Smooth muscle cell (in vitro differentiated cells): ENCODE measurements at regions not wholly inside any gene's neighbourhood (a gene's known extent, or its start where the extent isn't known, plus 50 kb on each side); places are given as distances from the start of the nearest gene placed in this dataset.

Experiments used
- DNase-seq: peaks from one replicate; lab custom pipeline; 2025; ENCODE audit not compliant: unreplicated experiment; lab: John Stamatoyannopoulos, UW
- H2AFZ ChIP-seq: fragments of 200-600 bp; sonication (generic); 2 replicates; pipeline ENCODE4 v1.6.0; 2016; ENCODE audit warnings: antibody characterized with exemption, low read depth, mild to moderate bottlenecking
- H3F3A ChIP-seq: fragments of 200-600 bp; sonication (generic); 2 replicates; pipeline ENCODE4 v1.6.0; 2017; ENCODE audit warnings: antibody characterized with exemption, low read depth
- H3K27ac ChIP-seq: fragments of 200-600 bp; sonication (generic); 2 replicates; pipeline ENCODE4 v1.5.1; 2016; ENCODE audit warnings: low read depth, mild to moderate bottlenecking
- H3K27me3 ChIP-seq: fragments of 200-600 bp; sonication (generic); 2 replicates; pipeline ENCODE4 v1.6.1; 2016; ENCODE audit warnings: low read depth, mild to moderate bottlenecking
- H3K36me3 ChIP-seq: fragments of 200-600 bp; sonication (generic); 2 replicates; pipeline ENCODE4 v1.5.1; 2016; ENCODE audit warnings: low read depth
- H3K4me1 ChIP-seq: fragments of 200-600 bp; sonication (generic); 2 replicates; pipeline ENCODE4 v1.5.1; 2016; ENCODE audit warnings: low read depth
- H3K4me2 ChIP-seq: fragments of 200-600 bp; sonication (generic); 2 replicates; pipeline ENCODE4 v1.6.0; 2016; ENCODE audit warnings: mild to moderate bottlenecking
- H3K4me3 ChIP-seq: fragments of 200-600 bp; sonication (generic); 2 replicates; pipeline ENCODE4 v1.5.1; 2016; ENCODE audit warnings: mild to moderate bottlenecking
- H3K79me2 ChIP-seq: fragments of 200-600 bp; sonication (generic); 2 replicates; pipeline ENCODE4 v1.6.0; 2016; ENCODE audit warnings: low read depth, mild to moderate bottlenecking
- H3K9ac ChIP-seq: fragments of 200-600 bp; sonication (generic); 2 replicates; pipeline ENCODE4 v1.6.0; 2016; ENCODE audit warnings: low read depth
- H3K9me3 ChIP-seq: fragments of 200-600 bp; sonication (generic); replicated peaks from 2 replicates; pipeline ENCODE4 v1.5.1; 2016; ENCODE audit warnings: low read depth
- H4K20me1 ChIP-seq: fragments of 200-600 bp; sonication (generic); 2 replicates; pipeline ENCODE4 v1.6.0; 2016; ENCODE audit warnings: low read depth
- CTCF ChIP-seq: fragments of 200-600 bp; sonication (generic); IDR thresholded peaks from 2 replicates; pipeline ENCODE4 v1.5.1; 2017; ENCODE audit warnings: borderline replicate concordance, mild to moderate bottlenecking, antibody characterized with exemption; ENCODE audit not compliant: insufficient read depth, poor library complexity, severe bottlenecking
- WGBS: methylation state at CpG from one replicate; pipeline ENCODE4 v1.1.7; 2016; ENCODE audit warnings: low lambda C conversion rate; 5-methylcytosine and 5-hydroxymethylcytosine counted together

- H3K4me2 ChIP-seq, result no peak overlapping the region
- no peak for DNase-seq
- H3K79me2 ChIP-seq, result no peaks in the 10 kb centered on the region
- no peaks in the 10 kb centered on the region for H3K9me3 ChIP-seq
- H3K4me1 ChIP-seq, result no peaks in the 10 kb centered on the region
- WGBS, result 90% methylated on average over 3 of the region's 3 CpGs
- H3F3A ChIP-seq, result no peaks in the 10 kb centered on the region
- H3K9ac ChIP-seq, result no peak overlapping the region
- no peaks in the 10 kb centered on the region for H4K20me1 ChIP-seq
- no peak overlapping the region for H3K4me3 ChIP-seq
- no peak overlapping the region for H3K27ac ChIP-seq
- peaks cover 4% of the 10 kb centered on the region for H3K36me3 ChIP-seq
- no peaks in the 10 kb centered on the region for H3K27me3 ChIP-seq
- no peak for TF ChIP-seq CTCF
- no peak overlapping the region for H2AFZ ChIP-seq
These were observed 685.2 kb upstream of the NCAM2 start for GRCh38 chr21:20313013-20313412.

- Histone ChIP-seq H2AFZ (no peak overlapping the region), H3K4me2 (no peak overlapping the region), H3K4me3 (no peak overlapping the region), H3K4me1 (no peaks in the 10 kb centered on the region), H4K20me1 (no peaks in the 10 kb centered on the region), H3K79me2 (no peaks in the 10 kb centered on the region), H3K9me3 (no peaks in the 10 kb centered on the region), H3K27me3 (no peaks in the 10 kb centered on the region), H3K27ac (no peak overlapping the region), H3K9ac (no peak overlapping the region), H3F3A (no peaks in the 10 kb centered on the region), H3K36me3 (peaks cover 4% of the 10 kb centered on the region)
- no peak for TF ChIP-seq CTCF
- 93% methylated on average over 1 of the region's 1 CpG for WGBS
- DNase-seq, result no peak
These were observed 683.2 kb upstream of the NCAM2 start for GRCh38 chr21:20315042-20315441.

GRCh38 chr21:20329636-20330035 lies 668.6 kb upstream of the NCAM2 start:
- H3K79me2 ChIP-seq, result no peaks in the 10 kb centered on the region
- WGBS, result 92% methylated on average over 6 of the region's 6 CpGs
- no peaks in the 10 kb centered on the region for H4K20me1 ChIP-seq
- H3K9me3 ChIP-seq, result no peaks in the 10 kb centered on the region
- no peak for DNase-seq
- H3K36me3 ChIP-seq, result no peaks in the 10 kb centered on the region
- H3K27ac ChIP-seq, result no peak overlapping the region
- no peak for TF ChIP-seq CTCF
- H3K4me3 ChIP-seq, result no peak overlapping the region
- no peak overlapping the region for H2AFZ ChIP-seq
- no peak overlapping the region for H3K4me2 ChIP-seq
- H3K4me1 ChIP-seq, result no peaks in the 10 kb centered on the region
- no peak overlapping the region for H3K9ac ChIP-seq
- no peaks in the 10 kb centered on the region for H3F3A ChIP-seq
- H3K27me3 ChIP-seq, result no peaks in the 10 kb centered on the region

- Histone ChIP-seq H4K20me1 (no peaks in the 10 kb centered on the region), H3K79me2 (no peaks in the 10 kb centered on the region), H2AFZ (no peak overlapping the region), H3K9me3 (no peaks in the 10 kb centered on the region), H3K27ac (no peak overlapping the region), H3K9ac (no peak overlapping the region), H3F3A (no peaks in the 10 kb centered on the region), H3K4me3 (no peak overlapping the region), H3K4me1 (no peaks in the 10 kb centered on the region), H3K4me2 (no peak overlapping the region), H3K27me3 (no peaks in the 10 kb centered on the region), H3K36me3 (no peaks in the 10 kb centered on the region)
- no peak for TF ChIP-seq CTCF
- no peak for DNase-seq
- WGBS, result 93% methylated on average over 3 of the region's 3 CpGs
These were observed 667.6 kb upstream of the NCAM2 start for GRCh38 chr21:20330652-20331051.
